WTC11 (cell line): ENCODE measurements at regions not wholly inside any gene's neighbourhood (a gene's known extent, or its start where the extent isn't known, plus 50 kb on each side); places are given as distances from the start of the nearest gene placed in this dataset.

ENCODE experiments used
- ATAC-seq: fragments of 200-7000 bp; cut with Tn5 transposase; 2 replicates; pipeline ENCODE4 v1.10.0; 2021; ENCODE audit warnings: mild to moderate bottlenecking, moderate library complexity
- CTCF ChIA-PET: fragments of 300-600 bp; sonication (Branson Sonifier 250); formaldehyde crosslinking; loops from one replicate; lab custom pipeline; 2021; ENCODE audit warnings: antibody characterized with exemption; lab: Charles Lee
- POLR2A ChIA-PET: fragments of 350-600 bp; sonication (Branson Sonifier 250); formaldehyde crosslinking; loops from one replicate; lab custom pipeline; 2021; ENCODE audit warnings: antibody characterized with exemption; lab: Charles Lee
- DNase-seq: peaks from one replicate; pipeline ENCODE4 v3.0.0; 2021; ENCODE audit warnings: low spot score
- H3K27ac Mint-ChIP-seq: 2 replicates; pipeline ENCODE4 v1.8.0; 2021; ENCODE audit warnings: mixed read lengths
- H3K27me3 Mint-ChIP-seq: 2 replicates; pipeline ENCODE4 v1.8.0; 2021; ENCODE audit warnings: low read depth, mild to moderate bottlenecking, moderate library complexity, mixed read lengths
- H3K36me3 Mint-ChIP-seq: 2 replicates; pipeline ENCODE4 v1.8.0; 2021; ENCODE audit warnings: mixed read lengths
- H3K4me1 Mint-ChIP-seq: 2 replicates; pipeline ENCODE4 v1.8.0; 2022; ENCODE audit warnings: mixed read lengths
- H3K4me3 Mint-ChIP-seq: 2 replicates; pipeline ENCODE4 v1.8.0; 2021; ENCODE audit warnings: mild to moderate bottlenecking, moderate library complexity, mixed read lengths
- H3K9me3 Mint-ChIP-seq: 2 replicates; pipeline ENCODE4 v1.8.0; 2021; ENCODE audit warnings: mixed read lengths
- MXD4 ChIP-seq: fragments of 250-450 bp; sonication (Bioruptor Pico); IDR thresholded peaks from 2 replicates; pipeline ENCODE4 v1.8.0; 2021; ENCODE audit warnings: mild to moderate bottlenecking, moderate library complexity, borderline replicate concordance
- NFE2L1 ChIP-seq: sonication (generic); formaldehyde crosslinking; IDR thresholded peaks from 2 replicates; pipeline ENCODE4 v1.8.1; 2023; ENCODE audit warnings: missing genetic modification reagents
- NR2C2 ChIP-seq: sonication (generic); formaldehyde crosslinking; IDR thresholded peaks from 2 replicates; pipeline ENCODE4 v1.8.0; 2022; ENCODE audit warnings: mild to moderate bottlenecking, missing genetic modification reagents
- SMAD3 ChIP-seq: sonication (generic); formaldehyde crosslinking; IDR thresholded peaks from 2 replicates; pipeline ENCODE4 v1.8.0; 2022; ENCODE audit warnings: missing genetic modification reagents, mild to moderate bottlenecking, borderline replicate concordance
- SP1 ChIP-seq: sonication (generic); formaldehyde crosslinking; conservative IDR thresholded peaks from 2 replicates; pipeline ENCODE4 v1.8.1; 2022; ENCODE audit warnings: missing genetic modification reagents
- ZBTB21 ChIP-seq: sonication (generic); formaldehyde crosslinking; IDR thresholded peaks from 2 replicates; pipeline ENCODE4 v1.8.1; 2023; ENCODE audit warnings: mild to moderate bottlenecking, missing genetic modification reagents, borderline replicate concordance
- TF ChIP-seq, protein P1 (sequence below): sonication (generic); formaldehyde crosslinking; conservative IDR thresholded peaks from 2 replicates; pipeline ENCODE4 v1.8.1; 2022; ENCODE audit warnings: mild to moderate bottlenecking, missing genetic modification reagents
- TF ChIP-seq, protein P2 (sequence below): sonication (generic); formaldehyde crosslinking; IDR thresholded peaks from 2 replicates; pipeline ENCODE4 v1.8.1; 2023; ENCODE audit warnings: mild to moderate bottlenecking, missing genetic modification reagents, moderate library complexity
- TF ChIP-seq, protein P3 (sequence below): sonication (generic); formaldehyde crosslinking; IDR thresholded peaks from 2 replicates; pipeline ENCODE4 v1.8.1; 2023; ENCODE audit warnings: mild to moderate bottlenecking, missing genetic modification reagents, moderate library complexity
- TF ChIP-seq, protein P4 (sequence below): sonication (generic); formaldehyde crosslinking; IDR thresholded peaks from 2 replicates; pipeline ENCODE4 v1.8.0; 2022; ENCODE audit warnings: mild to moderate bottlenecking, missing genetic modification reagents
- TF ChIP-seq, protein P5 (sequence below): sonication (generic); formaldehyde crosslinking; IDR thresholded peaks from 2 replicates; pipeline ENCODE4 v1.8.1; 2023; ENCODE audit warnings: mild to moderate bottlenecking, moderate library complexity, missing genetic modification reagents
- TF ChIP-seq, protein P6 (sequence below): sonication (generic); formaldehyde crosslinking; conservative IDR thresholded peaks from 2 replicates; pipeline ENCODE4 v1.8.1; 2023; ENCODE audit warnings: mild to moderate bottlenecking, low read depth, missing genetic modification reagents, moderate library complexity
- TF ChIP-seq, protein P7 (sequence below): sonication (generic); formaldehyde crosslinking; IDR thresholded peaks from 2 replicates; pipeline ENCODE4 v1.8.1; 2022; ENCODE audit warnings: missing genetic modification reagents, borderline replicate concordance
- TF ChIP-seq, protein P8 (sequence below): fragments of 250-450 bp; sonication (Bioruptor Pico); IDR thresholded peaks from 2 replicates; pipeline ENCODE4 v1.8.0; 2021; ENCODE audit warnings: mild to moderate bottlenecking
- TF ChIP-seq, protein P9 (sequence below): sonication (generic); formaldehyde crosslinking; IDR thresholded peaks from 2 replicates; pipeline ENCODE4 v1.8.1; 2022; ENCODE audit warnings: mild to moderate bottlenecking, missing genetic modification reagents, moderate library complexity, borderline replicate concordance
- TF ChIP-seq, protein P10 (sequence below): sonication (generic); formaldehyde crosslinking; IDR thresholded peaks from 2 replicates; pipeline ENCODE4 v1.8.0; 2022; ENCODE audit warnings: missing genetic modification reagents

DNA sequence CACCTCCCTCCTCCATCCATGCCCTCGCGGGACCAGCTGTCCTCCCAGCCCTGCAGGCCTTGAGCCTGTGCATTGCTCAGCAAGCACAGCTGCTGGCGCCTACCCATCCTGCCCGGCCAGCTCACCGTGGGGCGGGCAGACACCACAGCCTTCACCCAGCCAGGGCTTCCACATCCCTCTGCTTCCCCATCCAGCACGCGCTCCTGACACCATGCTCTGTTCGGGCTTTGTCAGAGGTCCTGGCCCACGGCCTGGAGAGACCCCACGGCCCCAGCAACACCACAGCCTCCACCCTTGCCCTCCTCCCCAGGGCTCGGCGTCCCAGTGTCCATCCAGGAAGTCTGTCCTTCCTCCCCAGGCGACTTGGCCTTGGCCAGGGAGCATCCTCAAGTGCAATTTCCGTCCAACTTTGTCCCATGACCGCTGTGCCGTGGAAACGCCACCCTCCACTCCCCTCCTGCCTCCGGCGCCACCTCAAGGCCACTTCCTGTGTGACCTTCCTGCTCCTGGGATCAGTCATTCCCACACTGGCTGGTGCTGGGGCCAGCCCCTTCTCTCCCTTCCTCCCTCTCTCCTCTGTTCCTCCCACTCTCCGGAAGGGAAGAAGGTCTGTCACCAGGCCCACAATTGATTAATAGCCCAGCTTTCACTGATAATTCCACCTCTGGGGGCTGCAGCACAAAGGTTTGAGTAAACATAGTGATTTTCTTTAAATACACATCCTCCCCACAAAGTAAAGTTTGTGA, 71.5 kb upstream of the SMNDC1 start:
- Mint-ChIP-seq H3K36me3 (no peaks in the 10 kb centered on the region), H3K27me3 (no peaks in the 10 kb centered on the region), H3K27ac (no peak overlapping the region), H3K4me1 (peaks cover 10% of the 10 kb centered on the region), H3K4me3 (no peak overlapping the region), H3K9me3 (no peaks in the 10 kb centered on the region)
- ATAC-seq (peak; percentile 69), DNase-seq (no peak)
- TF ChIP-seq, protein P1, sequence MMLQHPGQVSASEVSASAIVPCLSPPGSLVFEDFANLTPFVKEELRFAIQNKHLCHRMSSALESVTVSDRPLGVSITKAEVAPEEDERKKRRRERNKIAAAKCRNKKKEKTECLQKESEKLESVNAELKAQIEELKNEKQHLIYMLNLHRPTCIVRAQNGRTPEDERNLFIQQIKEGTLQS (CRISPR knock-in tag), result no peak
- TF ChIP-seq, protein P2, sequence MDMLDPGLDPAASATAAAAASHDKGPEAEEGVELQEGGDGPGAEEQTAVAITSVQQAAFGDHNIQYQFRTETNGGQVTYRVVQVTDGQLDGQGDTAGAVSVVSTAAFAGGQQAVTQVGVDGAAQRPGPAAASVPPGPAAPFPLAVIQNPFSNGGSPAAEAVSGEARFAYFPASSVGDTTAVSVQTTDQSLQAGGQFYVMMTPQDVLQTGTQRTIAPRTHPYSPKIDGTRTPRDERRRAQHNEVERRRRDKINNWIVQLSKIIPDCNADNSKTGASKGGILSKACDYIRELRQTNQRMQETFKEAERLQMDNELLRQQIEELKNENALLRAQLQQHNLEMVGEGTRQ, result no peak
- no peak for TF ChIP-seq SMAD3 (CRISPR knock-in tag)
- TF ChIP-seq, protein P3, sequence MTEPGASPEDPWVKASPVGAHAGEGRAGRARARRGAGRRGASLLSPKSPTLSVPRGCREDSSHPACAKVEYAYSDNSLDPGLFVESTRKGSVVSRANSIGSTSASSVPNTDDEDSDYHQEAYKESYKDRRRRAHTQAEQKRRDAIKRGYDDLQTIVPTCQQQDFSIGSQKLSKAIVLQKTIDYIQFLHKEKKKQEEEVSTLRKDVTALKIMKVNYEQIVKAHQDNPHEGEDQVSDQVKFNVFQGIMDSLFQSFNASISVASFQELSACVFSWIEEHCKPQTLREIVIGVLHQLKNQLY (CRISPR knock-in tag), result no peak
- TF ChIP-seq, protein P4, sequence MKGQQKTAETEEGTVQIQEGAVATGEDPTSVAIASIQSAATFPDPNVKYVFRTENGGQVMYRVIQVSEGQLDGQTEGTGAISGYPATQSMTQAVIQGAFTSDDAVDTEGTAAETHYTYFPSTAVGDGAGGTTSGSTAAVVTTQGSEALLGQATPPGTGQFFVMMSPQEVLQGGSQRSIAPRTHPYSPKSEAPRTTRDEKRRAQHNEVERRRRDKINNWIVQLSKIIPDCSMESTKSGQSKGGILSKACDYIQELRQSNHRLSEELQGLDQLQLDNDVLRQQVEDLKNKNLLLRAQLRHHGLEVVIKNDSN (CRISPR knock-in tag), result no peak
- TF ChIP-seq, protein P5, sequence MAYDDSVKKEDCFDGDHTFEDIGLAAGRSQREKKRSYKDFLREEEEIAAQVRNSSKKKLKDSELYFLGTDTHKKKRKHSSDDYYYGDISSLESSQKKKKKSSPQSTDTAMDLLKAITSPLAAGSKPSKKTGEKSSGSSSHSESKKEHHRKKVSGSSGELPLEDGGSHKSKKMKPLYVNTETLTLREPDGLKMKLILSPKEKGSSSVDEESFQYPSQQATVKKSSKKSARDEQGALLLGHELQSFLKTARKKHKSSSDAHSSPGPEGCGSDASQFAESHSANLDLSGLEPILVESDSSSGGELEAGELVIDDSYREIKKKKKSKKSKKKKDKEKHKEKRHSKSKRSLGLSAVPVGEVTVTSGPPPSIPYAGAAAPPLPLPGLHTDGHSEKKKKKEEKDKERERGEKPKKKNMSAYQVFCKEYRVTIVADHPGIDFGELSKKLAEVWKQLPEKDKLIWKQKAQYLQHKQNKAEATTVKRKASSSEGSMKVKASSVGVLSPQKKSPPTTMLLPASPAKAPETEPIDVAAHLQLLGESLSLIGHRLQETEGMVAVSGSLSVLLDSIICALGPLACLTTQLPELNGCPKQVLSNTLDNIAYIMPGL (CRISPR knock-in tag), result no peak
- TF ChIP-seq, protein P6, sequence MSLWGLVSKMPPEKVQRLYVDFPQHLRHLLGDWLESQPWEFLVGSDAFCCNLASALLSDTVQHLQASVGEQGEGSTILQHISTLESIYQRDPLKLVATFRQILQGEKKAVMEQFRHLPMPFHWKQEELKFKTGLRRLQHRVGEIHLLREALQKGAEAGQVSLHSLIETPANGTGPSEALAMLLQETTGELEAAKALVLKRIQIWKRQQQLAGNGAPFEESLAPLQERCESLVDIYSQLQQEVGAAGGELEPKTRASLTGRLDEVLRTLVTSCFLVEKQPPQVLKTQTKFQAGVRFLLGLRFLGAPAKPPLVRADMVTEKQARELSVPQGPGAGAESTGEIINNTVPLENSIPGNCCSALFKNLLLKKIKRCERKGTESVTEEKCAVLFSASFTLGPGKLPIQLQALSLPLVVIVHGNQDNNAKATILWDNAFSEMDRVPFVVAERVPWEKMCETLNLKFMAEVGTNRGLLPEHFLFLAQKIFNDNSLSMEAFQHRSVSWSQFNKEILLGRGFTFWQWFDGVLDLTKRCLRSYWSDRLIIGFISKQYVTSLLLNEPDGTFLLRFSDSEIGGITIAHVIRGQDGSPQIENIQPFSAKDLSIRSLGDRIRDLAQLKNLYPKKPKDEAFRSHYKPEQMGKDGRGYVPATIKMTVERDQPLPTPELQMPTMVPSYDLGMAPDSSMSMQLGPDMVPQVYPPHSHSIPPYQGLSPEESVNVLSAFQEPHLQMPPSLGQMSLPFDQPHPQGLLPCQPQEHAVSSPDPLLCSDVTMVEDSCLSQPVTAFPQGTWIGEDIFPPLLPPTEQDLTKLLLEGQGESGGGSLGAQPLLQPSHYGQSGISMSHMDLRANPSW (CRISPR knock-in tag), result no peak
- TF ChIP-seq, protein P7, sequence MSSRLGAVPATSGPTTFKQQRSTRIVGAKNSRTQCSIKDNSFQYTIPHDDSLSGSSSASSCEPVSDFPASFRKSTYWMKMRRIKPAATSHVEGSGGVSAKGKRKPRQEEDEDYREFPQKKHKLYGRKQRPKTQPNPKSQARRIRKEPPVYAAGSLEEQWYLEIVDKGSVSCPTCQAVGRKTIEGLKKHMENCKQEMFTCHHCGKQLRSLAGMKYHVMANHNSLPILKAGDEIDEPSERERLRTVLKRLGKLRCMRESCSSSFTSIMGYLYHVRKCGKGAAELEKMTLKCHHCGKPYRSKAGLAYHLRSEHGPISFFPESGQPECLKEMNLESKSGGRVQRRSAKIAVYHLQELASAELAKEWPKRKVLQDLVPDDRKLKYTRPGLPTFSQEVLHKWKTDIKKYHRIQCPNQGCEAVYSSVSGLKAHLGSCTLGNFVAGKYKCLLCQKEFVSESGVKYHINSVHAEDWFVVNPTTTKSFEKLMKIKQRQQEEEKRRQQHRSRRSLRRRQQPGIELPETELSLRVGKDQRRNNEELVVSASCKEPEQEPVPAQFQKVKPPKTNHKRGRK (CRISPR knock-in tag), result no peak
- CTCF ChIA-PET, result interaction anchor here (1.5 to 2.1 kb wide), 2 partner anchors 15 to 22 kb away, joined by 4 to 11 read pairs; no protein-coding TSS in a partner anchor
- POLR2A ChIA-PET, result no interaction called here

DNA sequence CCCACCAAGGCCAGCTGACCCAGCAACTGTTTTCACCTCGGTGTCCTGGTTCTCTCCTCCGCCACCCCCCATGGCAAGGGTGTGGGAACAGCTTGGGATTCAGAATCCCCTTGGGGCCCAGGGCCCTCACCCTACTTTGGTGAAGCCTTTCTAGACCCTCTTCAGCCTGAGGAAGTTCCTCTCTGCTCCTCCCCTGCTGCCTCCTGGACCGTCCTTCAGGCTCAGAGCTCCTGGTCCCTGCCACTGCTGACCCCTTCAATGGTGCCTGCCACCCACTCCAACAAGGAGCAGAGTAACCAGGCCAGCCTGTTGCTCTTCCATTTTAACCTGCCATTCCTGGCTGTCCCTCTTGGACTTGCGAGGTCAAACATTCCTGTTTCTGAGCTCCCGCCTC, 72.0 kb upstream of the SMNDC1 start:
- H3K36me3 Mint-ChIP-seq, result no peaks in the 10 kb centered on the region
- DNase-seq, result no peak
- H3K4me1 Mint-ChIP-seq, result peaks cover 10% of the 10 kb centered on the region
- H3K4me3 Mint-ChIP-seq, result no peak overlapping the region
- no peaks in the 10 kb centered on the region for H3K9me3 Mint-ChIP-seq
- POLR2A ChIA-PET, result no interaction called here
- CTCF ChIA-PET, result interaction anchor here (0.9 to 2.1 kb wide), 3 partner anchors 22 to 170 kb away, joined by 3 to 11 read pairs (median 3); no protein-coding TSS in a partner anchor
- H3K27me3 Mint-ChIP-seq, result no peaks in the 10 kb centered on the region
- ATAC-seq, result no peak
- H3K27ac Mint-ChIP-seq, result no peak overlapping the region
- TF ChIP-seq ZBTB21 (CRISPR knock-in tag), result no peak
- TF ChIP-seq NR2C2, result no peak
- TF ChIP-seq NFE2L1 (CRISPR knock-in tag), result no peak
- TF ChIP-seq SP1 (CRISPR knock-in tag), result no peak
- TF ChIP-seq, protein P2, result no peak
- no peak for TF ChIP-seq MXD4 (CRISPR knock-in tag)
- TF ChIP-seq, protein P8, sequence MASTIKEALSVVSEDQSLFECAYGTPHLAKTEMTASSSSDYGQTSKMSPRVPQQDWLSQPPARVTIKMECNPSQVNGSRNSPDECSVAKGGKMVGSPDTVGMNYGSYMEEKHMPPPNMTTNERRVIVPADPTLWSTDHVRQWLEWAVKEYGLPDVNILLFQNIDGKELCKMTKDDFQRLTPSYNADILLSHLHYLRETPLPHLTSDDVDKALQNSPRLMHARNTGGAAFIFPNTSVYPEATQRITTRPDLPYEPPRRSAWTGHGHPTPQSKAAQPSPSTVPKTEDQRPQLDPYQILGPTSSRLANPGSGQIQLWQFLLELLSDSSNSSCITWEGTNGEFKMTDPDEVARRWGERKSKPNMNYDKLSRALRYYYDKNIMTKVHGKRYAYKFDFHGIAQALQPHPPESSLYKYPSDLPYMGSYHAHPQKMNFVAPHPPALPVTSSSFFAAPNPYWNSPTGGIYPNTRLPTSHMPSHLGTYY (CRISPR knock-in tag), result no peak
- TF ChIP-seq, protein P9, sequence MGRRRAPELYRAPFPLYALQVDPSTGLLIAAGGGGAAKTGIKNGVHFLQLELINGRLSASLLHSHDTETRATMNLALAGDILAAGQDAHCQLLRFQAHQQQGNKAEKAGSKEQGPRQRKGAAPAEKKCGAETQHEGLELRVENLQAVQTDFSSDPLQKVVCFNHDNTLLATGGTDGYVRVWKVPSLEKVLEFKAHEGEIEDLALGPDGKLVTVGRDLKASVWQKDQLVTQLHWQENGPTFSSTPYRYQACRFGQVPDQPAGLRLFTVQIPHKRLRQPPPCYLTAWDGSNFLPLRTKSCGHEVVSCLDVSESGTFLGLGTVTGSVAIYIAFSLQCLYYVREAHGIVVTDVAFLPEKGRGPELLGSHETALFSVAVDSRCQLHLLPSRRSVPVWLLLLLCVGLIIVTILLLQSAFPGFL (CRISPR knock-in tag), result no peak
- TF ChIP-seq, protein P10, sequence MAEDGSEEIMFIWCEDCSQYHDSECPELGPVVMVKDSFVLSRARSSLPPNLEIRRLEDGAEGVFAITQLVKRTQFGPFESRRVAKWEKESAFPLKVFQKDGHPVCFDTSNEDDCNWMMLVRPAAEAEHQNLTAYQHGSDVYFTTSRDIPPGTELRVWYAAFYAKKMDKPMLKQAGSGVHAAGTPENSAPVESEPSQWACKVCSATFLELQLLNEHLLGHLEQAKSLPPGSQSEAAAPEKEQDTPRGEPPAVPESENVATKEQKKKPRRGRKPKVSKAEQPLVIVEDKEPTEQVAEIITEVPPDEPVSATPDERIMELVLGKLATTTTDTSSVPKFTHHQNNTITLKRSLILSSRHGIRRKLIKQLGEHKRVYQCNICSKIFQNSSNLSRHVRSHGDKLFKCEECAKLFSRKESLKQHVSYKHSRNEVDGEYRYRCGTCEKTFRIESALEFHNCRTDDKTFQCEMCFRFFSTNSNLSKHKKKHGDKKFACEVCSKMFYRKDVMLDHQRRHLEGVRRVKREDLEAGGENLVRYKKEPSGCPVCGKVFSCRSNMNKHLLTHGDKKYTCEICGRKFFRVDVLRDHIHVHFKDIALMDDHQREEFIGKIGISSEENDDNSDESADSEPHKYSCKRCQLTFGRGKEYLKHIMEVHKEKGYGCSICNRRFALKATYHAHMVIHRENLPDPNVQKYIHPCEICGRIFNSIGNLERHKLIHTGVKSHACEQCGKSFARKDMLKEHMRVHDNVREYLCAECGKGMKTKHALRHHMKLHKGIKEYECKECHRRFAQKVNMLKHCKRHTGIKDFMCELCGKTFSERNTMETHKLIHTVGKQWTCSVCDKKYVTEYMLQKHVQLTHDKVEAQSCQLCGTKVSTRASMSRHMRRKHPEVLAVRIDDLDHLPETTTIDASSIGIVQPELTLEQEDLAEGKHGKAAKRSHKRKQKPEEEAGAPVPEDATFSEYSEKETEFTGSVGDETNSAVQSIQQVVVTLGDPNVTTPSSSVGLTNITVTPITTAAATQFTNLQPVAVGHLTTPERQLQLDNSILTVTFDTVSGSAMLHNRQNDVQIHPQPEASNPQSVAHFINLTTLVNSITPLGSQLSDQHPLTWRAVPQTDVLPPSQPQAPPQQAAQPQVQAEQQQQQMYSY (CRISPR knock-in tag), result no peak
